H9 (cell line): ENCODE measurements at regions not wholly inside any gene's neighbourhood (a gene's known extent, or its start where the extent isn't known, plus 50 kb on each side); places are given as distances from the start of the nearest gene placed in this dataset.

ENCODE experiments used
- DNase-seq: peaks from one replicate; pipeline ENCODE4 v3.0.0-alpha.2; 2017
- H2AFZ ChIP-seq: one replicate; pipeline ENCODE4 v1.6.1; 2013; ENCODE audit warnings: mild to moderate bottlenecking, low read length, control low read depth, moderate library complexity
- H2AK5ac ChIP-seq: 2 replicates; pipeline ENCODE4 v1.6.1; 2013; ENCODE audit warnings: low read length, control low read depth, mixed read lengths; ENCODE audit not compliant: insufficient read length
- H2BK120ac ChIP-seq: one replicate; pipeline ENCODE4 v1.6.1; 2013; ENCODE audit warnings: low read depth, mild to moderate bottlenecking, low read length, control low read depth, inconsistent platforms; ENCODE audit not compliant: poor library complexity, severe bottlenecking
- H2BK12ac ChIP-seq: 2 replicates; pipeline ENCODE4 v1.6.1; 2013; ENCODE audit warnings: low read length, control low read depth, mixed read lengths, low read depth; ENCODE audit not compliant: insufficient read length
- H2BK15ac ChIP-seq: 2 replicates; pipeline ENCODE4 v1.6.1; 2013; ENCODE audit warnings: low read depth, low read length, control low read depth
- H2BK20ac ChIP-seq: one replicate; pipeline ENCODE4 v1.6.1; 2013; ENCODE audit warnings: low read depth, mild to moderate bottlenecking, low read length, control low read depth, inconsistent platforms; ENCODE audit not compliant: poor library complexity, severe bottlenecking
- H2BK5ac ChIP-seq: 2 replicates; pipeline ENCODE4 v1.6.1; 2013; ENCODE audit warnings: low read length, control low read depth, mixed read lengths; ENCODE audit not compliant: insufficient read length
- H3K14ac ChIP-seq: 2 replicates; pipeline ENCODE4 v1.6.1; 2013; ENCODE audit warnings: low read length, control low read depth; ENCODE audit not compliant: insufficient read depth
- H3K18ac ChIP-seq: 2 replicates; pipeline ENCODE4 v1.6.1; 2013; ENCODE audit warnings: low read depth, mild to moderate bottlenecking, mixed read lengths, low read length, control low read depth; ENCODE audit not compliant: insufficient read length
- H3K23ac ChIP-seq: 2 replicates; pipeline ENCODE4 v1.6.1; 2013; ENCODE audit warnings: low read length, control low read depth, mixed read lengths, low read depth; ENCODE audit not compliant: insufficient read length
- H3K23me2 ChIP-seq: 2 replicates; pipeline ENCODE4 v1.6.1; 2013; ENCODE audit warnings: low read depth, mild to moderate bottlenecking, mixed read lengths, low read length, control low read depth; ENCODE audit not compliant: insufficient read length, poor library complexity, severe bottlenecking
- H3K27ac ChIP-seq: 2 replicates; pipeline ENCODE4 v1.5.1; 2013; ENCODE audit warnings: low read length, control low read depth, mixed read lengths, low read depth; ENCODE audit not compliant: insufficient read length
- H3K27me3 ChIP-seq: 2 replicates; pipeline ENCODE4 v1.6.1; 2013; ENCODE audit warnings: low read length, control low read depth, inconsistent platforms; ENCODE audit not compliant: insufficient read depth
- H3K4ac ChIP-seq: 2 replicates; pipeline ENCODE4 v1.6.1; 2013; ENCODE audit warnings: low read depth, mild to moderate bottlenecking, control low read depth, inconsistent platforms, low read length, moderate library complexity
- H3K4me1 ChIP-seq: 2 replicates; pipeline ENCODE4 v1.6.1; 2013; ENCODE audit warnings: low read length, control low read depth, inconsistent platforms; ENCODE audit not compliant: insufficient read depth
- H3K4me2 ChIP-seq: 2 replicates; pipeline ENCODE4 v1.6.1; 2013; ENCODE audit warnings: low read length, control low read depth, mixed read lengths; ENCODE audit not compliant: insufficient read length, insufficient read depth
- H3K56ac ChIP-seq: 2 replicates; pipeline ENCODE4 v1.6.1; 2013; ENCODE audit warnings: low read depth, mild to moderate bottlenecking, mixed read lengths, low read length, control low read depth; ENCODE audit not compliant: insufficient read length
- H3K79me1 ChIP-seq: 2 replicates; pipeline ENCODE4 v1.6.1; 2013; ENCODE audit warnings: low read depth, mild to moderate bottlenecking, moderate library complexity, low read length, control low read depth, inconsistent platforms; ENCODE audit not compliant: insufficient read depth, poor library complexity, severe bottlenecking
- H3K79me2 ChIP-seq: 2 replicates; pipeline ENCODE4 v1.6.1; 2013; ENCODE audit warnings: low read length, control low read depth, inconsistent platforms; ENCODE audit not compliant: insufficient read depth
- H3K9ac ChIP-seq: 2 replicates; pipeline ENCODE4 v1.6.1; 2013; ENCODE audit warnings: low read length, control low read depth, mixed read lengths; ENCODE audit not compliant: insufficient read length; ENCODE audit errors: extremely low read depth
- H3K9me3 ChIP-seq: one replicate; pipeline ENCODE4 v1.6.1; 2013; ENCODE audit warnings: low read depth, low read length, inconsistent platforms; ENCODE audit not compliant: control insufficient read depth
- H3T11ph ChIP-seq: one replicate; pipeline ENCODE4 v1.6.1; 2013; ENCODE audit warnings: mild to moderate bottlenecking, low read length, control low read depth, inconsistent platforms
- H4K20me1 ChIP-seq: one replicate; pipeline ENCODE4 v1.6.1; 2013; ENCODE audit not compliant: control insufficient read depth, insufficient read length, insufficient read depth
- H4K5ac ChIP-seq: 2 replicates; pipeline ENCODE4 v1.6.1; 2013; ENCODE audit warnings: low read depth, mild to moderate bottlenecking, mixed read lengths, low read length, control low read depth; ENCODE audit not compliant: insufficient read length
- H4K8ac ChIP-seq: replicated peaks from 2 replicates; pipeline ENCODE4 v1.6.1; 2013; ENCODE audit warnings: low read length, control low read depth, mixed read lengths, low read depth; ENCODE audit not compliant: insufficient read length
- H4K91ac ChIP-seq: 2 replicates; pipeline ENCODE4 v1.6.1; 2013; ENCODE audit warnings: low read depth, mild to moderate bottlenecking, moderate library complexity, mixed read lengths, low read length, control low read depth; ENCODE audit not compliant: insufficient read length
- H3K27ac Mint-ChIP-seq, 3 experiments: 2 replicates in 2 of 3; 3 replicates in 1 of 3; pipeline ENCODE4 v1.8.0; 2020 to 2021; ENCODE audit warnings: mixed read lengths in 3 of 3, mild to moderate bottlenecking in 1 of 3, moderate library complexity in 1 of 3
- H3K27me3 Mint-ChIP-seq: 2 replicates; pipeline ENCODE4 v1.8.0; 2021; ENCODE audit warnings: low read depth, mild to moderate bottlenecking, moderate library complexity, mixed read lengths
- H3K36me3 Mint-ChIP-seq, 3 experiments: 2 replicates in 2 of 3; 3 replicates in 1 of 3; pipeline ENCODE4 v1.8.0; 2020 to 2021; ENCODE audit warnings: low read depth in 3 of 3, mixed read lengths in 3 of 3; ENCODE audit not compliant: insufficient read depth in 1 of 3
- H3K4me1 Mint-ChIP-seq, 2 experiments: 2 replicates each; pipeline ENCODE4 v1.8.0; 2020; ENCODE audit warnings: mixed read lengths in 2 of 2
- H3K4me3 Mint-ChIP-seq, 2 experiments: 2 replicates in 1 of 2; 3 replicates in 1 of 2; pipeline ENCODE4 v1.8.0; 2020 to 2021; ENCODE audit warnings: mild to moderate bottlenecking in 2 of 2, mixed read lengths in 2 of 2, moderate library complexity in 1 of 2
- H3K9me3 Mint-ChIP-seq, 2 experiments: 2 replicates in 1 of 2; 3 replicates in 1 of 2; pipeline ENCODE4 v1.8.0; 2020; ENCODE audit warnings: mild to moderate bottlenecking in 2 of 2, mixed read lengths in 2 of 2, moderate library complexity in 1 of 2
- WGBS: extraction: QIAGEN DNeasy Blood & Tissue Kit; methylation state at CpG from one replicate; pipeline ENCODE4 v1.1.7; 2013; ENCODE audit warnings: missing lambda C conversion rate, low lambda C conversion rate, mixed read lengths; ENCODE audit not compliant: insufficient read length; ENCODE audit errors: extremely low coverage; 5-methylcytosine and 5-hydroxymethylcytosine counted together
- TF ChIP-seq, protein P1 (sequence below): fragments of 200-600 bp; sonication (generic); conservative IDR thresholded peaks from 3 replicates; pipeline ENCODE4 v1.8.0; 2021; ENCODE audit warnings: antibody characterized with exemption, mild to moderate bottlenecking

DNA sequence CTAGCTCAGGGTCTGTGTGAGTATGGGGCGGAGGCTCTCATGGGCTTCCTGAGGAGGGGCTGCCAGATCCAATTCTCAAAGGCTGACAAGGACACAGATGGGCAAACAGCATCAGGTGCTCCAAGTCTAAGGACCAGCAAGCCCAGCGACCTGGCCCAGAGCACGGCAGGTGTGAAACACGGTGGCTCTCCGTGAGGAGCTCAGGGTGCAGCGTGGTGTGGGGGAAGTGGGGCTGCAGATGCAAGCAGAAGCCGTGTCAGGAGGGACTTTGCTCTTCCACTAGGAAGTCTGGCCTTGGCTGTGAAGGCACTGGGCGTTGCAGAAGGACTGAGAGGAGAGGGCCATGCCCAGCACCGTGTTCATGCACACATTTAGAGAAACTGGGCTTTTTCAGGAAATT, 420.0 kb downstream of the GADD45G start:
- Histone ChIP-seq H3K79me2 (no peaks in the 10 kb centered on the region), H3K27ac (no peak overlapping the region), H3K4me2 (no peak overlapping the region), H4K8ac (no peak overlapping the region), H3K9me3 (no peaks in the 10 kb centered on the region), H3K9ac (no peak overlapping the region), H2AFZ (no peak overlapping the region), H3K4me1 (peaks cover 10% of the 10 kb centered on the region), H2BK5ac (no peak overlapping the region), H4K20me1 (no peaks in the 10 kb centered on the region), H3K18ac (no peak overlapping the region), H3K4ac (no peak overlapping the region), H2AK5ac (no peak overlapping the region), H2BK12ac (no peak overlapping the region), H3K27me3 (no peaks in the 10 kb centered on the region), H2BK120ac (no peak overlapping the region), H3K14ac (no peak overlapping the region), H2BK15ac (no peak overlapping the region; the same call in 1 of the 2 replicates), H4K5ac (no peak overlapping the region), H4K91ac (no peak overlapping the region), H3K23me2 (no peaks in the 10 kb centered on the region), H2BK20ac (no peak overlapping the region), H3K23ac (no peak overlapping the region), H3T11ph (no peak overlapping the region), H3K56ac (no peak overlapping the region), H3K79me1 (no peaks in the 10 kb centered on the region)
- peaks cover 26 to 30% of the 10 kb centered on the region in 2 experiments for H3K4me1 Mint-ChIP-seq
- no peak overlapping the region for H3K27ac Mint-ChIP-seq
- no CpG with 5 or more reads among the region's 9 CpGs for WGBS
- H3K36me3 Mint-ChIP-seq = no peaks in the 10 kb centered on the region; a peak in 1 of 7 replicates
- H3K9me3 Mint-ChIP-seq = no peaks in the 10 kb centered on the region; a peak in 2 of 5 replicates
- no peak for DNase-seq
- peaks cover 6% of the 10 kb centered on the region; the same call in 1 of the 2 replicates for H3K27me3 Mint-ChIP-seq
- TF ChIP-seq, protein P1, sequence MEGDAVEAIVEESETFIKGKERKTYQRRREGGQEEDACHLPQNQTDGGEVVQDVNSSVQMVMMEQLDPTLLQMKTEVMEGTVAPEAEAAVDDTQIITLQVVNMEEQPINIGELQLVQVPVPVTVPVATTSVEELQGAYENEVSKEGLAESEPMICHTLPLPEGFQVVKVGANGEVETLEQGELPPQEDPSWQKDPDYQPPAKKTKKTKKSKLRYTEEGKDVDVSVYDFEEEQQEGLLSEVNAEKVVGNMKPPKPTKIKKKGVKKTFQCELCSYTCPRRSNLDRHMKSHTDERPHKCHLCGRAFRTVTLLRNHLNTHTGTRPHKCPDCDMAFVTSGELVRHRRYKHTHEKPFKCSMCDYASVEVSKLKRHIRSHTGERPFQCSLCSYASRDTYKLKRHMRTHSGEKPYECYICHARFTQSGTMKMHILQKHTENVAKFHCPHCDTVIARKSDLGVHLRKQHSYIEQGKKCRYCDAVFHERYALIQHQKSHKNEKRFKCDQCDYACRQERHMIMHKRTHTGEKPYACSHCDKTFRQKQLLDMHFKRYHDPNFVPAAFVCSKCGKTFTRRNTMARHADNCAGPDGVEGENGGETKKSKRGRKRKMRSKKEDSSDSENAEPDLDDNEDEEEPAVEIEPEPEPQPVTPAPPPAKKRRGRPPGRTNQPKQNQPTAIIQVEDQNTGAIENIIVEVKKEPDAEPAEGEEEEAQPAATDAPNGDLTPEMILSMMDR = no peak
- no peak overlapping the region; a peak in 1 of 5 replicates for H3K4me3 Mint-ChIP-seq
